HG02938 (cell line): ENCODE measurements at regions not wholly inside any gene's neighbourhood (a gene's known extent, or its start where the extent isn't known, plus 50 kb on each side); places are given as distances from the start of the nearest gene placed in this dataset.
"Not testable (repeated sequence)": the region's sequence is repeated elsewhere in the genome, so short reads cannot be mapped to it uniquely, and the experiment has no call there.

Source experiments
- ATAC-seq: cut with Tn5 transposase; IDR thresholded peaks from one replicate; pipeline ENCODE4 v1.9.1; 2021; ENCODE audit warnings: mild to moderate bottlenecking, moderate library complexity; ENCODE audit not compliant: unreplicated experiment

DNA sequence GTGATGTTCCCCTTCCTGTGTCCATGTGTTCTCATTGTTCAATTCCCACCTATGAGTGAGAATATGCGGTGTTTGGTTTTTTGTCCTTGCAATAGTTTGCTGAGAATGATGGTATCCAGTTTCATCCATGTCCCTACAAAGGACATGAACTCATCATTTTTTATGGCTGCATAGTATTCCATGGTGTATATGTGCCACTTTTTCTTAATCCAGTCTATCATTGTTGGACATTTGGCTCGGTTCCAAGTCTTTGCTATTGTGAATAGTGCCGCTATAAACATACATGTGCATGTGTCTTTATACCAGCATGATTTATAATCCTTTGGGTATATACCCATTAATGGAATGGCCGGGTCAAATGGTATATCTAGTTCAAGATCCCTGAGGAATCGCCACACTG lies 229.4 kb downstream of the HTR1A start:
- ATAC-seq: not testable (repeated sequence)

DNA sequence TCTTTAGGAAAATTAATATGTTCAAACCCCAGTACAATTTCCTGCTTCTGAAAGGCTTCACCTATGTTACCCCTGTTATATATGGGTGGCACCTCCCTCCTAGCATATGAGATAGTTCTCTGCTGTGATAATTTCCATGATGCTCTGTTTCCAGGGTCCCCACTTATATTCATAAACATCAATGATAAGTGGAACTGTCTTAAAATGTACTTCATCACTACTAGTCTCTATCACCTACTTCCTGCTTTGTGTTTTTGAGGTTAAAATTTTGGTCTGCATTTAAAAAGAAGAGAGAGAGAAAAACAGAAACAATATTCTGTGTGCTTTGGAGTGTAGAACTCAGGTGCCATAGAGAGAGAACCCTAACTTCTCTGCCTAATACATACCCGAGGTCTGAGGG lies 234.7 kb downstream of the HTR1A start:
- ATAC-seq: peak; percentile 56

DNA sequence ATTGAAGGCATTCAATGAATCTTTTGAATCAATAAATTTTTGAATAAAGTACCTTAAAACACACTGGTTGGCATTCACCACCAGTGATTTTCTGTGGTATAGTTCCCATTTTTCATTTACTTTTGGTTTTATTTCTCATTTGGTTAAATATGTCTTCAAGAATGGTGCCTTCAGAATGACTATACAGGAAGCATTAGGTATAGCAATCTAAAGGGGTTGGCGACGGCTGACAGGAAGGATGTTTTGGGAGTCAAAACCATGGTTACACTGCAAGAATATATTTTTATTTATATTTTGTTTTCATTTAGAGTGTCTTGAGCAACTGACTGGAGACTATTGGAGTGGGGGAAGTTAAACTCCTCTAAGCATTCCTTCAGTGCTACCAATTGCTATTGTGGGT lies 235.7 kb downstream of the HTR1A start:
- ATAC-seq: peak; percentile 86

DNA sequence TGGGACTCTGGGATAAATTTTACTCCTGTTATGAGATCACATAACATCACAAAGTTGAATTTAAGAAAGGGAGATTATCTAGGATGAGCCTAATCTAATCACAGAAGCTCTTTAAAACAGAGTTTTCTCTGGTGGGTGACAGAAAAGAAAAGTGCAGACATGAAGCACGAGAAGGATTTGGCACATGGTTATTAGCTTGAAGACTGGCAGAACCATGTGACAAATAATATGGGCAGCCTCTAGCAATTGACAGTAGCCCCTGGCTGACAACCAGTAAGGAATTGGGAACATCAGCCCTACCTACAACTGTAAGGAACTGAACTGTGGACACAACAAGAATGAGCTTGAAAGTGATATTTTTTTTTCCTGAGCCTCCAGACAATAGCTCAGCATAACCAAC lies 243.1 kb downstream of the HTR1A start:
- ATAC-seq: no peak

DNA sequence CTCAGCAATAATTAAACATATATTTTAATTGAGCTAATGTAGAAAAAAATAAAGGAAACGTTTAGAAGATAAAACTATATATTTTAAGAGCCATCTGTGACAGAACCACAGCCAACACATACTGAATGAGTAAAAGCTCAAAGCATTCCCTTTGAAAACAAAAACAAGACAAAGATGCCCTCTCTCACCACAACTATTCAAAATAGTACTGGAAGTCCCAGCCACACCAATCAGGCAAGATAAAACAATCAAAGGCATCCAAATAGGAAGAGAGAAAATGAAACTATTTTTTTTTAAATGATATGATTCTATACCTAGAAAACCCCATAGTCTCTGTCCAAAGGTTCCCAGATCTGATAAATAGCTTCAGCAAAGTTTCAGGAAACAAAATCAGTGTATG lies 262.0 kb downstream of the HTR1A start:
- no peak for ATAC-seq

DNA sequence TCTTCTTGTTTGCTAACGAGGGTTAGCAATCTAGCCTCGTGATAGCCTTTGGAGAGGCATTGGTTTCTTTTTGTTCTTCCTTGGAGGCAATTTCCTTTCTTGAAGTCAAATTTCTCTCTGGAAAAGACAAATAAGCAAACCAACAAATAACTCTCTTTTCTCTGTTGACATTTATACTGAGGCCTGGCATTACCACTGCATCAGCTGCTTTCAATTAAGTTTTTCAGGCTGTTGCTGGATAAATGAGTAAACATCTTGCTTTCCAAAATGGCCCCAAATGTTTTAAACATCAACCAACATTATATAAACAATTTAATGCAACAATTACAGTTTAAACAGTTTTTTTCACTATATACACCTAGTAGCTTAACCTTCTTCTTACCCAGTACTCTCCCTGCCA lies 264.4 kb downstream of the HTR1A start:
- no peak for ATAC-seq

DNA sequence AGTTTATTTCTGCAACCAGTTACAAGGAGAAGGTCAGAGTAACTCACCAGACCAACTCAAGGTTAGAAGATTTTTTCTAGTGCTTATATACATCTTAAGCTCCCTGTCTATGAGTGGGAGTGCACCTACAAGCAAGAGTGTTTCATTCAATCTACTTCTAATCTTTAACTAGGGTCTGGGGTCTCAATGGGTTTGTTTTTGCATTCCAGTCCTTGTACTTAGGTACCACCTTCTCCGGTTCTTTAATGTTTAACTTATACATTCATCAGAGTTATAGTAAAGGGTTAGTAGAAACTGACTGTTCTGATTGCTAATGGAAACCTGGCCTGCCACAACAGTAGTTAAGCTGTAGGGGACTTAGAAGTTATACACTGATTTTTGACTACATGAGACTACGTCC lies 271.7 kb downstream of the HTR1A start:
- ATAC-seq: no peak

DNA sequence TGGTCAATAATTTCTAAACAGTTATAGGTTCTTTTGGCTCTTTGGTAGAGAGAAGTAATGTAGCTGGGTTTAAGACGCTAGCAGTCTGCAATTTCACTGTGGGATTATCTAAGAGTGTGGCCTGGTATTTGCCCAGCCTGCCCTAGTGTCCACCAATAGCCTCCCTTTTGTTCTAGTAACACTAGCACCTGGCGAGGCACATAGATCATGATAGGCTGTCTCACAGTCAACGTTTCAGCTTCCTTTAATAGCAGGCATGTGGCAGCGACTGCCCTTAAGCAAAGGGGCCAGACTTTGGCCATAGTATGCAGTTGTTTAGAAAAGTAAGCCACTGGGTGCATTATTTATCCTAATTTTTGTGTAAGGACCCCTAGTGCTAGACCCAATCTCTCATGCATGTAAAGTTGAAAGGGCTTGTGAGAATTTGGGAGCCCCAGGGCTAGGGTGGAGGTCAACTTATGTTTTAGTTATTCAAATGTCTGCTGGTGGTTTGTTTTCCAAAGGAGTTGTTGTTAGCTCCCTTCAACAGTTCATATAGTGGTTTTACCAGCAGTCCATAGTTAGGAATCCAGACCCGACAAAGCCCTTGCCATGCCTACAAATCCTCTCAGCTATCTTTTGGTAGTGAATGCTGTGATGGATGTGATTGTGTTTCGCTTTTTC lies 274.3 kb downstream of the HTR1A start:
- no peak for ATAC-seq

DNA sequence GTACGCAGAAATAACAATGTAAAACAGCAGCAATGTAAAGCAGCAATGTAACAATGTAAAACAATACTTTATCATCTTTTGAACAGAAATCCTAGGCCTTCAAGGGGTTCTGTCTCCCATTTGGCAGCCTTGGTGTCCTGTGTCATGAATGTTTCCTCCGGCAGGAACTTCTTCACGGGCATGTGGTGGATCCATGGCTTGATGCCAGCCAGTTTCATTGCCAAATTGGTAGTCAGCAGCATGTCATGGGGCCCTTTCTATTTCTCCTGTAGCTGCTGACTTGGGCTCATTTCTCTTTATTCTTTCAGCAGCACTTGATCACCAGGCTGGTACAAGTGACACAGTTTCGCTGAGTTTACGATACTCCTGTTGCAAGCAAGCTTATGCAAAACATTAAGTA lies 275.3 kb downstream of the HTR1A start:
- no peak for ATAC-seq

DNA sequence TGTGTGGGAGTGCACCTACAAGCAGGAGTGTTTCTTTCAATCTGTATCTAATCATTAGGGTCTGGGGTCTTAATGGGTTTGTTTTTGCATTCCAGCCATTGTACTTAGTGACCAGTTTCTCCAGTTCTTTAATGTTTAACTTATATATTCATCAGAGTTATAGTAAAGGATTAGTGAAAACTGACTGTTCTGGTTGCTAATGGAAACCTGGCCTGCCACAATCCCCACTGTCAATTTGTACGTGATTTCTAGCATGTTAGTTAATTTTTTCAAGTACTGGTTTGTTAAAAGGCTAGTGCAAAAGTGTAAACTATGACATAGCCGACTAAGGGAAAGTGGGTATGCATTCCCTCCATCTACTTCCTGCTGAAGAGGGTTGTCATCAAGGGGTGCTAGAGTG lies 276.1 kb downstream of the HTR1A start:
- ATAC-seq: no peak

DNA sequence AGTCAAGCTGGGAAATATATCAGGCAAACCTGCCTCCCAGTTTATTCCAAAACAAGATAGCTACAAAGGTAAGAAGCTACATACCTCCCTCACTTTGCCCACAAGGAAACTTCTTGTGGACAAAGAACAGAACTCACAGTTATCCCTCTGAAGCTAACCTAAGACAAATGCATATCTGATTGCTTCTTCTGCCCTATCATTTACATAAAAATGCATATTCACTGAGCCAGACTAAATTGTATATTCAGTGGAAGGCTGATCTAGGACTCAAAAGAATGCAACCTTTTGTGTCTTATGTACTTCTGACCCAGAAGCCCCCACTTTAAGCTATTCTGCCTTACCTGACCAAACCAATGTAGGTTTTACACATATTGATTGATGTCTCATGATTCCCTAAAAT lies 276.8 kb downstream of the HTR1A start:
- no peak for ATAC-seq

DNA sequence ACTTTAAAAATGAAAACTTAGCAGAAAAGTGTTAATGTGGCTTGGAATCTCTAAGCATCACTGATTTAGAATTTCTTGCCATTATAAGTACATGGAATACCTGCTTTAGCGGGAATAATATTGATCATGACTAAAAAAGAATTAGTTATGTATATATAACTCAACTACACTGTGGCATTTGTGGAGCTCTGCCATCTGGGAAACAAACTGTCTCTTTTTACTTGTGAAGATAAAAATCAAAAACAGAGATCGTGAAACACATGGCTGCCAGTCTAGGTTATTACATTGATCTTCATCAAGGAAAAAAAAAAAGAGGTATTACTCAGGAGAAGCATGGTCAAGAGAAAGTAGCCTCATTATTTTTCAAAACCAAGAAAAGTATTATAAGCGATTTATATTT lies 287.4 kb downstream of the HTR1A start:
- ATAC-seq: no peak

DNA sequence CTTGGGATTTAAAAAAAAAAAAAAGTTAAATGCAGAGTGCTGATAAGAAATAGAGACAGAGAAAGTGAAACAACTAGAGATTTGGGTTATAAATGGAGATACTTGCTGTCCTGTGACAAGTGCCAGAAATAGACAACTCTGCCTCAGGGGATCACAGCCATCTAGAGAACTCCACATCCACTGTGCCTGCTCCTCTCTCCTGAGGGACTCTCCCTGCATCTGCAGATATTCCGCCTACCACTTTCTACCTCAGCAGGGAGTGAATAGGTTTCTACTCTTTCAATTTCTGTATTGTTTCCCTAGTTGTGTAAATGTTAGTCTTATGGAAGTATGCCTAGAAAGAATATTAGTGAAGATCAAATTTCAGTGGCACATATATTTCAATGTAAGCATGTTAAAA lies 307.2 kb downstream of the HTR1A start:
- no peak for ATAC-seq

DNA sequence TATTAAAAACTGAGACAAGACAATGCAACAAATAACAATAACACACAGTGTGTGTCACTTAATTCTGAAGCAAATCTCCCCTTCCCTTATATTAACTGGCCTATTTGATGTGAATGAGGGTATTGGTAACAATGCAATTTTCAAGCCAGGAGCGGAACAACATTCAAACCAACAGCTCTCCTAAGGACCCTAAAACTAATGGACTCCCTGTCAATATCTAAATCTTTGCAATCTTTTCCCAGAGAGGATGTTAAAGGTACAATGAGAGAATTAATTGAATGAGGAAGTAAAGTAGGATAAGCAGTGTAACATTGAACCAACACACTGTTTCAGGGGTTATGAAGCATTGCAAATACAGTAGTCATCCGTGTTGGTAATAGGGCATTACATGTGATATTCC lies 311.7 kb downstream of the HTR1A start:
- ATAC-seq: no peak

DNA sequence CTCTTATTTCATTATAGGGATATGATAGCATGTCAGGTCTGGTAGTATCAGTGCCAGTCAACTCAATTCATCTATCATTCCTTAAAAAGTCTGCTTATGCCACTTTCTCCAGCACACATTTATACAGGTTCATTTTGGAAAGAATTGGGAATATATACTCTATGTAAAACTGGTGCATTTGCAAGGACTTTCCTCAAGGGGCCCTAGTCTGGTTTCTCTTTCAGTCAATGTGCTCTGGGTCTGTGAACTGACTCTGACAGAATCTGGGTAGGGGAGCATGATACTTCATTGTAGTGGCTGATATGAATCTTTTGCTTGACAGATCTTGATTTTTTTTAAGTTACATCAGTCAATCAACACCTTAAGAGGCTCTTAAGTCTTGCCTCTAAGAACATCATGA lies 313.9 kb downstream of the HTR1A start:
- ATAC-seq: no peak

DNA sequence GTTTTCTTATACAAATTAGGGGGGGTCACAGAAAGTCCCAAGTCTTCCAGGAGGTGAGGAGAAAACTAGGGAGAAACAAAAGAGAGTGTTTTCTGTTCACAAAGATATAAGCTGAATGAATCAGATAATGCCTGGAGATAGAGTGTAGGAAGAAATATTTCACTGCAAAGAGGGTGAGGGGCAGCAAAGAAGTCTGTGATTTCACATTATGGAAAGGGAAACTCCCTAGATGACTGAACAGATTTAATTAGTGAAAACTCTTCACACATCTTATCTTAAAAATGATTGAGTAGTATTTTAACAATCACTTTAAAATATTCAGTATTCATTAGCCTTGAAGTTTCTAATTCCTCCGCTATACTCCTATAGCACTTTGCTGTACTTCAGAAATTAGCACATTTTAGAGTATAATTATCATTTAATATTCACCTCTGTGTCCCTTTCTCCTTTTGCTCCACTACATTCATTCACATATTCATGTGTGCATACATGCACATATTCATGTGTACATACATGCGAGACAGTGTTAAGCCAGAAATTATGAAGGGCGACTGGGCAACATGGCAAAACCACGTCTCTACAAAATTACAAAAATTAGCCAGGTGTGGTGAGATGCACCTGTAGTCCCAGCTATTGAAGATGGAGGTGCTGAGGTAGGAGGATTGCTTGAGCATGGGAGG lies 332.2 kb downstream of the HTR1A start:
- no peak for ATAC-seq

DNA sequence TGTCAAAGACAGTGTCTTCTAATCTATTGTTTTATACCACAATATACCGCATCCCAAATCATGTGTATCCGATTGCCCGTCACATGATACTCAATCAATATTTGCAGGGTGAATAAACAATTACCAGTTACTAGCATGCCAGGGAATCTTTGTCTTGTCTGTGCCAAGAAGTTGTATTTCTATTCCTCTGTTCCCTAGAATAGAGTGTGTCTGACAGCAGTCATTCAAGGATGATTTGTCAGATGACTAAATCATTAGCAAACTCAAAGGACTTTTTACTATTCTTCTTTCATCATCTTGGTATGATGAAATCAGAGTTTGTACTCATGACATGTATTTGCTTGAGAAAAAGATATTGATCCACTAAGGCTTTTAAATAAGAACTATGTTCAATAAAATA lies 348.8 kb downstream of the HTR1A start:
- ATAC-seq: no peak

DNA sequence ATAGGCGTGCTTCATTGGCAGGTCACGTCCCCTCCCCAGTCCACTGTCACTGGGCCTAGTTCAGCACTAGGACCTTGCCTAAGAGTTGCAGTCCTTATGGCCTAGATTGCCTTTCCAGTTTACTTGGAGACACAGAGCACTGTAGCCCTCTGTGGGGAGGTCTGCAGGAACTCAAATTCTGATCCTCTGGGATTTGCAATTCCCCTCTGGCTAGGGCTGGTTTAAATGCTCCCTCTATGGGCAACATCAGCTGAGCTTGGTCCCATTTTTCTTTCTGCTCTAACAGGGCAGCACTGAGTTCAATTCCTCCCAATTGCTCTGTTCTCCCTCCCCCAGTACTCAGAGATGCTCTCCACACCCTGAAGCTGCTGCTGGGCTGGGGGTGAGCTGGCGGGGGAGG lies 358.2 kb downstream of the HTR1A start:
- ATAC-seq: no peak

DNA sequence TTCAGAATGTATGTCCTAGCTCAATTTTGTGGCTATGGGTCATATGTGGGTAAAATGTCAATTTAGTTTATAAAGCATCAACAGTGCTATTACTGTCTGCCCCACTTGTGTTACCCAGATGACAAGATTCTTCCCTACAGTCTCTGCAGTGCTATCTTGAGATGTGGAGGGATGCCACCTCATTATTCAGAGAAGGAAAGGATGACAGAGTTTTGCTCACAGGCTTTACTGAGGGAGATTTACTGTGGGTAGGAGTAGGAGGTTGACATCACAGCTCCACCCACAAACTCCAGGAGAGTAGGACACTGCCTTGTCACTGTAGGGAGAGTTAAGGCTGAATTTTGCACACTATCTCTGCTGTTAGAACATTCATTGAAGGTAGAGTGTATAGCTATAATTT lies 359.3 kb downstream of the HTR1A start:
- no peak for ATAC-seq

DNA sequence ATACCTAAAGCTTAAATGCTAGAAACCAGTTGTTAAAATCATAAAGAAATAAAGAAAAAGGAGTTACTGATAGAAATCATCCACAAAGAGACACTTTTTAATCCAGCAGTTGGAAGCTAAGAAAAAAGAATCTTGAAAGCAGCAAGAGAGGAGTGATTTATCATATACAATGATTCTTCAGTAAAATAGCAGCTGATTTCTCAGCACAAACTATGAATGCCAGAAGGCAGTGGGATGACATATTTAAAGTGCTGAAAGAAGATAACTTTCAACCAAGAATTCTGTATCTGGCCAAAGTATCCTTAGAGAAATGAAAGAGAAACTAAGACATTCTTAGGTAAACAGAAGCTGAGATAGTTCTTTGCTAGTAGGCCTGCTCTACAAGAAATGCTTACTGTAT lies 366.0 kb downstream of the HTR1A start:
- ATAC-seq: no peak

DNA sequence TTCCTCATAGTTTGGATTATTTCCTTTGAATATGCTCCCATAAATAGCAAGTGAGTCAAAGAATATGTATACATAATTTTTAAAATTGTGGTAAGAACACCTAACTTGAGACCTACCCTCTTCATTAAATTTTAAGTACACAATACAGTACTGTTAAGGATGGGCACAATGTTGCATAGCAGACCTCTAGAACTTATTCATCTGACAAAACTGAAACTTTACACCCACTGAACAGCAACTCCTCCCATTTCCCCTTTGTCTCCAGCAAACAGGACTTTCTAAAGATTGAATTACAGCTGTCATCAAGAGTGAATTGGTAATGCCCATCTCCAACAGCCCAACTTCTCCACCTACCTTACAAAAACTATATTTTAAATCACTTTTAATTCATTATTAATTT lies 388.9 kb downstream of the HTR1A start:
- ATAC-seq: no peak

DNA sequence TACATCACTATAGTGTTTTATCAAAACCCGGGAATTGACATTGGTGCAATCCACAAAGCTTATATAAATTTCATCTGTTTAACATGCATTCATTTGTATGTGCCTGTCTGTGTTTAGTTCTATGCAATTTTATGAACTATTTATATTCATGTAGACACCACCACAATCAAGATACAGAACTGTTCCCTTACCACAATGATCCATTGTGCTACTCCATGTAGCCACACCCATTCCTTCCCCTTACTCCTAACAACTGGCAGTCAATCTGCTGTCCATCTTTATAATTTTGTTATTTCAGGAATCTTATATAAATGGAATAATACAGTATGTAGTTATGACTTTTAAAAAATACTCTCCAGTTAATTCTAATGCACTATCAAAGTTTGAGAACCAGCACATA lies 389.5 kb downstream of the HTR1A start:
- no peak for ATAC-seq

DNA sequence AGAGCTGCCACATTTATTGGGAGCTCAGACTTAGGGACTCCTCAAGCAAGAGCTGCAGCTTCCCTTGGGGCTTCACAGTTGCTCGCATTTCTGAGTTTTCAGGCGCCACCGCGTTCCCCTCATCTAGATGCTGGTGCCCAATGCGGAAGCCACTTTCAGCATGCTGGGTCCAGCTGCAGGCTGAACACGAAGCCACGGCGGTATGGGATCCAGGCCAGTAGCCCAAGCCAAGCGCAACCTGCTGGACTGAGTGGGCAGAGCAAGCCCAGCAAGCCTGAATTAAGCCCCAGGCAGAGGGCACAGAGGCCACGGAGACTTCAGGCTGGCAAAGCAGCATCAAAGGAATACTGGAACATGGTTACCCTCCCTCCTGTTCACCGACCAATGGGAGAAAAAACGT lies 391.5 kb downstream of the HTR1A start:
- ATAC-seq: no peak
